Testis (tissue), 2 donors: ENCODE measurements at regions not wholly inside any gene's neighbourhood (a gene's known extent, or its start where the extent isn't known, plus 50 kb on each side); places are given as distances from the start of the nearest gene placed in this dataset.

Experiments used
- DNase-seq: peaks from one replicate; pipeline ENCODE4 v3.0.0-alpha.2; 2019
- H3K27ac ChIP-seq, 2 donors: fragments of 200-600 bp; sonication (generic); one replicate each; pipeline ENCODE4 v1.5.1; 2019
- H3K27me3 ChIP-seq: fragments of 200-600 bp; sonication (generic); one replicate; pipeline ENCODE4 v1.5.1; 2019
- H3K36me3 ChIP-seq: fragments of 200-600 bp; sonication (generic); one replicate; pipeline ENCODE4 v1.5.1; 2017; ENCODE audit warnings: low read depth; ENCODE audit errors: missing control alignments
- H3K4me1 ChIP-seq: fragments of 200-600 bp; sonication (generic); one replicate; pipeline ENCODE4 v1.5.1; 2019
- H3K4me3 ChIP-seq, 2 donors: fragments of 200-600 bp; sonication (generic); one replicate each; pipeline ENCODE4 v1.5.1; 2017 to 2019
- H3K9me3 ChIP-seq: fragments of 200-600 bp; sonication (generic); one replicate; pipeline ENCODE4 v1.5.1; 2017
- POLR2A ChIP-seq: fragments of 450-650 bp; IDR thresholded peaks from one replicate; pipeline ENCODE4 v1.6.1; 2017; ENCODE audit warnings: antibody characterized with exemption, mild to moderate bottlenecking, moderate library complexity
- WGBS, 2 donors: methylation state at CpG; one replicate each; pipeline ENCODE4 v1.1.5; 2018; 5-methylcytosine and 5-hydroxymethylcytosine counted together
- intact Hi-C: fragments of 100-400 bp; cut with DNase I; formaldehyde crosslinking; loops from one replicate; pipeline ENCODE4 v1.15.1; 2023; ENCODE audit warnings: low total_unique reads
- TF ChIP-seq, protein P1 (sequence below), 3 experiments: fragments of 450-650 bp in 2 of 3; fragments of 200-600 bp in 1 of 3; sonication (generic) in 1 of 3; IDR thresholded peaks; one replicate each; pipeline ENCODE4 v1.5.1; 2016 to 2019; ENCODE audit warnings: antibody characterized with exemption in 3 of 3, mild to moderate bottlenecking in 2 of 3, moderate library complexity in 1 of 3

- intact Hi-C loops: no loop called here
- peak overlapping the region in 1 of 2 donors; percentile 51 for H3K27ac ChIP-seq
- no peak for TF ChIP-seq POLR2A
- TF ChIP-seq, protein P1, sequence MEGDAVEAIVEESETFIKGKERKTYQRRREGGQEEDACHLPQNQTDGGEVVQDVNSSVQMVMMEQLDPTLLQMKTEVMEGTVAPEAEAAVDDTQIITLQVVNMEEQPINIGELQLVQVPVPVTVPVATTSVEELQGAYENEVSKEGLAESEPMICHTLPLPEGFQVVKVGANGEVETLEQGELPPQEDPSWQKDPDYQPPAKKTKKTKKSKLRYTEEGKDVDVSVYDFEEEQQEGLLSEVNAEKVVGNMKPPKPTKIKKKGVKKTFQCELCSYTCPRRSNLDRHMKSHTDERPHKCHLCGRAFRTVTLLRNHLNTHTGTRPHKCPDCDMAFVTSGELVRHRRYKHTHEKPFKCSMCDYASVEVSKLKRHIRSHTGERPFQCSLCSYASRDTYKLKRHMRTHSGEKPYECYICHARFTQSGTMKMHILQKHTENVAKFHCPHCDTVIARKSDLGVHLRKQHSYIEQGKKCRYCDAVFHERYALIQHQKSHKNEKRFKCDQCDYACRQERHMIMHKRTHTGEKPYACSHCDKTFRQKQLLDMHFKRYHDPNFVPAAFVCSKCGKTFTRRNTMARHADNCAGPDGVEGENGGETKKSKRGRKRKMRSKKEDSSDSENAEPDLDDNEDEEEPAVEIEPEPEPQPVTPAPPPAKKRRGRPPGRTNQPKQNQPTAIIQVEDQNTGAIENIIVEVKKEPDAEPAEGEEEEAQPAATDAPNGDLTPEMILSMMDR (IDR thresholded peaks at IDR 0.05): no peak
- H3K9me3 ChIP-seq: no peaks in the 10 kb centered on the region
- no peaks in the 10 kb centered on the region for H3K36me3 ChIP-seq
- peaks cover 12% of the 10 kb centered on the region for H3K4me1 ChIP-seq
- H3K27me3 ChIP-seq: no peaks in the 10 kb centered on the region
- H3K4me3 ChIP-seq: no peak overlapping the region
- DNase-seq: peak; percentile 41
- WGBS, 2 donors: 33 to 43% methylated on average over 22 to 23 of the region's 23 CpGs
Measured at GRCh38 chr14:98945611-98946570, 326.1 kb downstream of the BCL11B start.

- TF ChIP-seq, protein P1 (IDR thresholded peaks at IDR 0.05): no peak
- no peak for TF ChIP-seq POLR2A
- Histone ChIP-seq H3K9me3 (no peaks in the 10 kb centered on the region), H3K27me3 (no peaks in the 10 kb centered on the region), H3K36me3 (no peaks in the 10 kb centered on the region), H3K4me3 (no peak overlapping the region), H3K27ac (peak overlapping the region in 1 of 2 donors; percentile 21), H3K4me1 (peaks cover 12% of the 10 kb centered on the region)
- WGBS, 2 donors: 32% methylated on average over 8 of the region's 8 CpGs
- intact Hi-C loops: no loop called here
- peak; percentile 49 for DNase-seq
Measured at GRCh38 chr14:98946940-98947339, 325.1 kb downstream of the BCL11B start.

- TF ChIP-seq POLR2A: no peak
- TF ChIP-seq, protein P1 (IDR thresholded peaks at IDR 0.05): no peak
- no peak for DNase-seq
- peaks cover 12% of the 10 kb centered on the region for H3K4me1 ChIP-seq
- 94 to 98% methylated on average over 8 of the region's 8 CpGs for WGBS, 2 donors
- intact Hi-C loops: no loop called here
- no peak overlapping the region for H3K4me3 ChIP-seq
- H3K36me3 ChIP-seq: no peaks in the 10 kb centered on the region
- H3K27me3 ChIP-seq: no peaks in the 10 kb centered on the region
- H3K9me3 ChIP-seq: no peaks in the 10 kb centered on the region
- H3K27ac ChIP-seq: no peak overlapping the region
Measured at GRCh38 chr14:98947911-98948595, 323.9 kb downstream of the BCL11B start.

- Histone ChIP-seq H3K36me3 (no peaks in the 10 kb centered on the region), H3K9me3 (no peaks in the 10 kb centered on the region), H3K27me3 (no peaks in the 10 kb centered on the region), H3K4me3 (no peak overlapping the region), H3K4me1 (peaks cover 12% of the 10 kb centered on the region), H3K27ac (no peak overlapping the region)
- 50 to 56% methylated on average over 2 of the region's 2 CpGs for WGBS, 2 donors
- intact Hi-C loops: no loop called here
- TF ChIP-seq, protein P1 (IDR thresholded peaks at IDR 0.05): no peak
- no peak for DNase-seq
Measured at GRCh38 chr14:98949051-98949450, 322.9 kb downstream of the BCL11B start.
